Effector memory CD8-positive, alpha-beta T cell (primary cell): ENCODE measurements at regions not wholly inside any gene's neighbourhood (a gene's known extent, or its start where the extent isn't known, plus 50 kb on each side); places are given as distances from the start of the nearest gene placed in this dataset.

Source experiments
- ATAC-seq: fragments of 150-1000 bp; cut with Tn5 transposase; replicated peaks from 2 replicates; pipeline ENCODE4 v1.10.0; 2021; ENCODE audit warnings: mild to moderate bottlenecking, moderate library complexity
- DNase-seq, 3 experiments: peaks; one replicate each; pipeline ENCODE4 v3.0.0; 2021
- H3K27ac Mint-ChIP-seq, 2 donors: one replicate each; pipeline ENCODE4 v1.8.0; 2022; ENCODE audit warnings: mild to moderate bottlenecking in 2 of 2, mixed read lengths in 2 of 2, moderate library complexity in 2 of 2
- H3K27me3 Mint-ChIP-seq, 2 donors: one replicate each; pipeline ENCODE4 v1.8.0; 2022; ENCODE audit warnings: mixed read lengths in 2 of 2
- H3K36me3 Mint-ChIP-seq: one replicate; pipeline ENCODE4 v1.8.0; 2022; ENCODE audit warnings: mild to moderate bottlenecking, moderate library complexity, mixed read lengths; ENCODE audit not compliant: insufficient read depth
- H3K4me1 Mint-ChIP-seq, 2 donors: one replicate each; pipeline ENCODE4 v1.8.0; 2022; ENCODE audit warnings: low read depth in 2 of 2, mixed read lengths in 2 of 2
- H3K4me3 Mint-ChIP-seq, 2 donors: one replicate each; pipeline ENCODE4 v1.8.0; 2022; ENCODE audit warnings: mild to moderate bottlenecking in 2 of 2, mixed read lengths in 2 of 2, moderate library complexity in 2 of 2
- H3K9me3 Mint-ChIP-seq, 2 donors: one replicate each; pipeline ENCODE4 v1.8.0; 2022; ENCODE audit warnings: mixed read lengths in 2 of 2

- Mint-ChIP-seq H3K4me3 (no peak overlapping the region), H3K9me3 (no peaks in the 10 kb centered on the region), H3K36me3 (no peaks in the 10 kb centered on the region), H3K27me3 (peaks cover 10 to 19% of the 10 kb centered on the region in 2 donors), H3K27ac (no peak overlapping the region), H3K4me1 (no peaks in the 10 kb centered on the region)
- ATAC-seq = no peak
- no peak for DNase-seq
Measured at GRCh38 chr12:75591628-75592027, 80.2 kb upstream of the KRR1 start.

DNA sequence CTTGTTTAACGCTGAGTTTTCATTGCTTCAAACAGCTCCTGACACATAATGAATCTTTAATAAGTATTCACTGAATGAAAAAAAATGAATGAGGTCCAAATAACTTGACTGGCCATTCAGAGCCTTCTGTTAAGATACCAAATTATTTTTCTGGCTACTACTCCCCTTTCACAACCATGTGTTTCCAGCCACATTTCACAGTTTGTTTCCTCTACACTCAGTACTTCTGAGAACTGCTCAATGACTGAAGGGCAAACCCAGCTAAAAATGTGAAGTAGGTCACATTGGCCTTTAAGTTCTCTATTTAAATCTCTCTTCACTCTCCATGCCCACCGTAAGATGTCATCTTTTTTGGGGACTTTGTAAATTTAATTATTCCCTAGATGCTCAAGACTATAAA, 78.4 kb upstream of the KRR1 start:
- no peaks in the 10 kb centered on the region for H3K9me3 Mint-ChIP-seq
- DNase-seq = no peak
- H3K27me3 Mint-ChIP-seq = peaks cover 14 to 26% of the 10 kb centered on the region in 2 donors
- H3K36me3 Mint-ChIP-seq = peaks cover 3% of the 10 kb centered on the region
- H3K4me3 Mint-ChIP-seq = no peak overlapping the region
- no peak for ATAC-seq
- no peaks in the 10 kb centered on the region for H3K4me1 Mint-ChIP-seq
- H3K27ac Mint-ChIP-seq = no peak overlapping the region

DNA sequence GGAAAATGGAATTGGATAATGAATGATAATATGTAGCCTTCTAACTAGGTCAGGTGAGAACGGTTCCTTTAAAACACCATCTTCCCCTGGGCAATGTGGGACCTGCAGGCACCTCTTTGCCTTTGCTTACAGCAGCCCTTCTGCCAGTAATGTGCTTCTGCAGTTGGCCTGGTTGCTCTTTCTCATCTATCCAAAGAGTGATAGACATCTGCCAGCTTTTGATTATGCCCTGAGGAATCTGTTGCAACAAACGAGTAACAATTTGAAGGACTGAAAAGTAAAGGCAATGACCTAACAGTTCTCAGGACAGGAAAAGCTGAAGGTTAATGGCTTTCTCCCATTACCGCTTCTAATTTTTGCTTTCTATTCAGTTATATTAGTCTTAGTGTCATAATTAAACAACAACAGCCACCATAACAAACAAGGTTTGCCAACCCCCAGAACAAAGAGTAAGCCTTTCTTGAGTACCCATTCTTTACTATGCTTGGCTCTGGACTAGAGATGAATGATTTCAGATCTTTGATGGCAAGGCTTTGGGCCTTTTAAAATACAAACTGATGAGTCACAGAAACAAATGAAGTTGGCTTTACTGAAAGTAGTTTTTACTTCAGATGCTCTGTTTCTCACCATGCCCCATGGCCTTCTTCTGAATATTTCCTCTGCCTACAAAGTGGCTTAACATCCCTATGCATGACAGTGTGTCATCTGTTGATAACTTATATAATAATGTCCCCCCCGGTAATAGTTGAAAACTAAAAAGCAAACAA, 76.1 kb upstream of the KRR1 start:
- Mint-ChIP-seq H3K4me3 (no peak overlapping the region), H3K36me3 (peaks cover 3% of the 10 kb centered on the region), H3K9me3 (no peaks in the 10 kb centered on the region), H3K27me3 (peaks cover 17 to 26% of the 10 kb centered on the region in 2 donors), H3K27ac (no peak overlapping the region), H3K4me1 (no peaks in the 10 kb centered on the region)
- no peak for DNase-seq
- no peak for ATAC-seq

- DNase-seq (no peak), ATAC-seq (no peak)
- Mint-ChIP-seq H3K36me3 (peaks cover 3% of the 10 kb centered on the region), H3K4me3 (no peak overlapping the region), H3K4me1 (no peaks in the 10 kb centered on the region), H3K27ac (no peak overlapping the region), H3K9me3 (no peaks in the 10 kb centered on the region), H3K27me3 (peaks cover 17 to 26% of the 10 kb centered on the region in 2 donors)
Measured at GRCh38 chr12:75585330-75585729, 73.9 kb upstream of the KRR1 start.

DNA sequence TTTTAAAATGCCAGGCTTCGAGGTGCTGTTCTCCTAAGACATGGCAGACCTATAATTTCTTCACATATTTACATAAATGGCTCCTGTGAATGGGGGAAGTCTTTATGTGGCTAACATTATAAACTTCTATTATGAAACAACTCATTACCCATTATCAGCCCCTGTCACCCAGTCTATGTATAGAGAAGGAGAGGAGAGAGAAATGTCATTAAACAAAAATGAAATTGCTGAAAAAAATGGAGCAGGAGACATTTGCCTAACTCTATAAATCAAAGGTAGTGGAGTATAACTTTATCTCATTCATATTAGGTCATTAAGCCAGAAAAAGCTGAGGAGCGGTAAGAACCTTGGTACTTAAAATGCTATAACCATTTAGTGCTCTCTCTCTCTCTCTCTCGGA, 71.9 kb upstream of the KRR1 start:
- Mint-ChIP-seq H3K27ac (no peak overlapping the region), H3K4me1 (no peaks in the 10 kb centered on the region), H3K36me3 (peaks cover 3% of the 10 kb centered on the region), H3K4me3 (no peak overlapping the region), H3K9me3 (no peaks in the 10 kb centered on the region), H3K27me3 (peaks cover 7 to 12% of the 10 kb centered on the region in 2 donors)
- ATAC-seq (no peak), DNase-seq (no peak)

DNA sequence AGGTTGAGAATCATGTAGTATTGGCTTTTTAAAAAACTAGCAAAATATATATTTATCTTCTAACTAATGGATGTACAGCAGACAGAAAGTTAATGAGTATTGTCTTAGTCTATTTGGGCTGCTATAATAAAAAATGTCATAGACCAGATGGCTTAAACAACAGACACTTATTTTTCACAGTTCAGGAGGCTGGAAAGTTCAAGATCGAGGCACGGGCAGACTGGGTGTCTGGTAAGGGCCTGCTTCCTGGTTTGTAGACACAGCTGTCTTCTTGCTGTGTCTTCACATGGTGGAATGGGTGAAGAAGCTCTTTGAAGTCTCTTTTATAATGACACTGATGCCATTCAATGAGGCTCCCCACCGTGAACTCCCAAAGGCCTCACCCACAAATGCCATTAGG, 70.1 kb upstream of the KRR1 start:
- no peak overlapping the region for H3K4me3 Mint-ChIP-seq
- H3K9me3 Mint-ChIP-seq = no peaks in the 10 kb centered on the region
- H3K27ac Mint-ChIP-seq = no peak overlapping the region
- H3K36me3 Mint-ChIP-seq = peaks cover 3% of the 10 kb centered on the region
- peaks cover 7 to 8% of the 10 kb centered on the region in 2 donors for H3K27me3 Mint-ChIP-seq
- H3K4me1 Mint-ChIP-seq = no peaks in the 10 kb centered on the region
- no peak for DNase-seq
- ATAC-seq = no peak

DNA sequence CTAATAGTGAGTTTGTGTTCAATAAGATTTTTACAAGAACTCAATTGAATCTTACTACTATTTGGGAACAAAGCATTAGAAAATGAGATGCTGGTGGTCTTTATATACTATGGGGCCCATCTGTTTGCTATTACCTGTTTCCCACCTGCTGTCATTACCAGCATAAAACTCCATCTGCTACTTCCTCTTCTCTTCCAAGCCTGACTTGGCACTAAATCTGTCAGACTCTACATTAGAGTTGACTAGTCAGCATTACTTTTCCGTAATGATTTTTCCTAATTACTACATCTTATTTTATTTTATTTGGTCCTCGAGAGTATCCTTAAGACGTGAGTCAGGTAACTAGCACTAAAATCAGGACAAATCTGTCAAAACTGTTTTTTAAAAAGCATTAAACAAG, 68.1 kb upstream of the KRR1 start:
- Mint-ChIP-seq H3K4me3 (no peak overlapping the region), H3K27me3 (peaks cover 0 to 1% of the 10 kb centered on the region in 2 donors), H3K9me3 (no peaks in the 10 kb centered on the region), H3K36me3 (no peaks in the 10 kb centered on the region), H3K4me1 (no peaks in the 10 kb centered on the region), H3K27ac (no peak overlapping the region)
- ATAC-seq (no peak), DNase-seq (no peak)

DNA sequence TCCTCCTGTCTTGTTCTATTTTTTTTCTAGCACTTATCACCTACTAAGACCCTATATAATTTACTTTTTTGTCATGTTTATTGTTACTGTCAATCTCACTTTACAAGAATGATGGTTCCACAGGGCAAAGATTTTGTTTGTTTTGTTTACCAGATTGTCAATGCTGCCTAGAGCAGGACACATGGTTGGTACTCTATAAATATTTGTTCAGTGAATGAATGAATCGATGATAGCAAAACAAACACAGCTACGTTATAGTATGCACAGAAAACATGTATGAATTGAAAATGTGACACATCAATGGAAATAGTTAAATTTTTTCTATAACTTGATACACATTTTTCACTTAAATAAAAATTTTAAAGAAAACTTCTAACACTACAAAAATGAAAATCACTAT, 67.1 kb upstream of the KRR1 start:
- Mint-ChIP-seq H3K4me3 (no peak overlapping the region), H3K27ac (no peak overlapping the region), H3K36me3 (no peaks in the 10 kb centered on the region), H3K27me3 (no peaks in the 10 kb centered on the region), H3K9me3 (no peaks in the 10 kb centered on the region), H3K4me1 (no peaks in the 10 kb centered on the region)
- no peak for ATAC-seq
- no peak for DNase-seq

DNA sequence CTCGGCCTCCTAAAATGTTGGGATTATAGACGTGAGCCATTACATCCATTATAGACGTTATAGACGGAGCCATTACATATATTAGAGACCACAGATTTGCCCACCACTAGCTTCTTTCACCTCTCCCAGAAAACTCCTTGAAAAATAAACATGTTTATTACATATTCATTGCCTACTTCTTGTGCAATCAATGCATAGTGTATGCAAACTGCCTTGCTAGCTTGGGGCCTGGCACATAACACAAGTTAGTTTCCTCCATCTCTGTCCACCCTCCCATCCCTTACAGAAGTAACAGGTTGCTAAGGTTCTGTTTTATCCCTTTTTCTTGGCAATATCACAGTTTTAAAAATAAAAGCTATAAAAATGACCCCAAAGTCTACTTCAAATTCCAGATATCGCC, 66.4 kb upstream of the KRR1 start:
- Mint-ChIP-seq H3K27me3 (no peaks in the 10 kb centered on the region), H3K4me3 (no peak overlapping the region), H3K36me3 (no peaks in the 10 kb centered on the region), H3K4me1 (no peaks in the 10 kb centered on the region), H3K9me3 (no peaks in the 10 kb centered on the region), H3K27ac (no peak overlapping the region)
- DNase-seq (no peak), ATAC-seq (no peak)

DNA sequence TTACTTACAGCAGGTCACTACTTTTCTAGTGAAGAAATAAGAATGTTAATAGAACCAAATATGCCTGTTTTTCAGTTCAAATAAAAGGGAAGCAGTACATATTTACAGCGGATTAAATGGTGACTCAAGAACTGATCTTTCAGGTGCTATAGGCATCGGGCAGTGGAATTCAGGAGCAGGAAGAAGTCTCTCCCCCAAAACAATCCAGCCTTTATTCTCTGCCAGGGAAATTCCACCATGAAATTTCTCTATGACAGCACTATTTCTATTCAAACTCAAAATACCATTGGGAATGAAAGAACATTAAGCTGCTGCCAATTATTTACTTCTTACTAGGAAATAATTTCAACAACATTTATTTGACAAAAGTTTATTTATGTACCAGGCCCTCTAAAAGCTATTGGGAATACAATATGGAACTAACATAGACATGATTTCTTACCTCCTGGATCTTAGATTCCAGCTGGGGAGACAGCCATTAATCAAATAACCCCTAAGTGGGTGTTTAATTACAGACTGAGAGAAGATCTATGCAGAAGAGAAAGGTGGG, 60.3 kb upstream of the KRR1 start:
- no peak for DNase-seq
- no peak overlapping the region for H3K4me3 Mint-ChIP-seq
- H3K27ac Mint-ChIP-seq = no peak overlapping the region
- peaks cover 3 to 5% of the 10 kb centered on the region in 2 donors for H3K27me3 Mint-ChIP-seq
- no peaks in the 10 kb centered on the region for H3K4me1 Mint-ChIP-seq
- H3K36me3 Mint-ChIP-seq = no peaks in the 10 kb centered on the region
- no peak for ATAC-seq
- no peaks in the 10 kb centered on the region for H3K9me3 Mint-ChIP-seq

DNA sequence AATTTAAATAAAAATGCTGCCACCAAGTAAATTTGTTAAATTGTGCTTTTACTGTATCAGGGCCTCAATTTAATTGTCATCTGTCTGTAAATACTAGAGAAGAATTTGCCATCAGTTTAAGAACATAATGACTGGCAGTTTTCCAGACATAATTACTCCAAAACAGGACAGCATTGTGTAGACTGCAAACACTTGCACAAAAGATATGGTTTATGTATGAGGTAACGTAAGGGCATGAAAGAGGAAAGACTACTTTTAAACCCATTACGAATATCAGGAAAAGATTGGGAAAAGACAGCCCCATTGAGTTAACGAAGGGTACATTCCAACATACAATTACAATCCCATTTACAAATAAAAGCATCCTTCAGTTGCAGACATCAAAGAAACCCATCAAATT, 59.8 kb upstream of the KRR1 start:
- Mint-ChIP-seq H3K36me3 (no peaks in the 10 kb centered on the region), H3K27ac (no peak overlapping the region), H3K4me3 (no peak overlapping the region), H3K4me1 (no peaks in the 10 kb centered on the region), H3K9me3 (no peaks in the 10 kb centered on the region), H3K27me3 (peaks cover 8 to 9% of the 10 kb centered on the region in 2 donors)
- no peak for ATAC-seq
- DNase-seq = no peak

- Mint-ChIP-seq H3K27me3 (peaks cover 17 to 18% of the 10 kb centered on the region in 2 donors), H3K36me3 (no peaks in the 10 kb centered on the region), H3K4me1 (no peaks in the 10 kb centered on the region), H3K27ac (no peak overlapping the region), H3K4me3 (no peak overlapping the region), H3K9me3 (no peaks in the 10 kb centered on the region)
- DNase-seq (no peak), ATAC-seq (no peak)
Measured at GRCh38 chr12:75568801-75569200, 57.4 kb upstream of the KRR1 start.

DNA sequence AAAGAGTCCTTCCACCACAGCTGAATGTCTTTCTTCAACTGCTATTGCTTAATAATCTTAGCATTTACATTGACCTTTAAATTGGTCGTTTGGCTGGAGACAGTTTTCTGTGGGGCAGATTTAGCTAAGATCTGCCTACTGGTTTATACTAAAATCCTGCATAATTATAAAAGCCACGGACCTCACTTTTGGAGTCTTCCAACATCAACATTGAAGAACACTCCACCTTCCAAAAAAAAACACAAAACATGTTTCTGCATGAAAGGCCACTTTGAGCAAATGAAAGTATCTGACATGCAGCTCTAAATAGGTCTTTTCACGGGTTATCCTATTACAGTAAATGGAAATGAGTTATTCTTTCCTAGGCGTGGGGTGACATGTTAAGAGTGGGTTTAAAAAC, 57.0 kb upstream of the KRR1 start:
- Mint-ChIP-seq H3K36me3 (no peaks in the 10 kb centered on the region), H3K9me3 (no peaks in the 10 kb centered on the region), H3K4me1 (no peaks in the 10 kb centered on the region), H3K4me3 (no peak overlapping the region), H3K27me3 (peaks cover 17 to 18% of the 10 kb centered on the region in 2 donors), H3K27ac (no peak overlapping the region)
- no peak for ATAC-seq
- DNase-seq = no peak

DNA sequence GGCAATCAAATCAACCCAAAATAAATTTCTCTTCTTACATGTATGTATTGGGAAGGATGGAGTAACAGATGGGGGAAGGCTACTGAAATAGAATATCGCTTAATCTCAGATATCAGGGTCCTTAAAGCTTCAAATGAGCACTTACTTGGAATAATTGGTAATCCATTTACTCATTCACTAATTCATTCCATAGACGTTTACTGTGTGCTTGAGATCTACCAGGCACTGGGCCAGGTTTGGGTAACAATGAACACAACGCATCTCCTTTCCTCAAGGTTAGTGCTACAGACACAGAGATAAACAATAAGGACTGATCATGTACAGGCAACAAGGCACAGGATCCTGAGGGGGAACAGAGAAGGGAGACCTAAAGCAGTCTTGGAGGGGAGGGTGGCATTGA, 54.4 kb upstream of the KRR1 start:
- Mint-ChIP-seq H3K27ac (no peak overlapping the region), H3K4me1 (no peaks in the 10 kb centered on the region), H3K4me3 (no peak overlapping the region), H3K36me3 (no peaks in the 10 kb centered on the region), H3K9me3 (no peaks in the 10 kb centered on the region), H3K27me3 (peaks cover 28 to 30% of the 10 kb centered on the region in 2 donors)
- DNase-seq (no peak), ATAC-seq (no peak)
